Heart left ventricle (tissue), 13 donors: ENCODE measurements at regions not wholly inside any gene's neighbourhood (a gene's known extent, or its start where the extent isn't known, plus 50 kb on each side); places are given as distances from the start of the nearest gene placed in this dataset.

ENCODE experiments used
- CTCF ChIP-seq, 12 donors: fragments of 200-600 bp; sonication (generic) in 4 of 12; IDR thresholded peaks; one replicate each; pipeline versions ENCODE4 v1.5.0 to v1.8.0; 2018 to 2022; ENCODE audit warnings: antibody characterized with exemption in 12 of 12, mild to moderate bottlenecking in 5 of 12
- POLR2A ChIP-seq, 2 donors: fragments of 450-650 bp; IDR thresholded peaks; one replicate each; pipeline ENCODE4 v1.6.1; 2017; ENCODE audit warnings: antibody characterized with exemption in 2 of 2, mild to moderate bottlenecking in 2 of 2, moderate library complexity in 2 of 2
- donor health status: ischemic (EF 13 %, LVEDD 7.1; RV severe dilation, severe dysfunction).
- donor health status: DM: no; HTN: yes; CAD: no.
- donor health status: DM: no; HTN: no; CAD: no.
- donor health status: ischemic (EF 25% LVEDD 6.9; RV normal size, moderate dysfunction).
- donor health status: ischemic (EF 25% LVEDD 5.7; RV mildly dilated, moderate dysfunction).
- donor health status: ischemic (EF 35%, LVEDD 5.7; RV mildly dilated, moderate dysfunction).
- donor health status: nonischemic (EF 11% LVEDD 7.7; RV severe dilation, severe dysfunction).
- donor health status: DM: yes; HTN: yes; CAD: no.
- donor health status: PGD.
- donor health status: ischemic (EF 29% LVEDD 5.4; RV normal size, mild dysfunction).
- donor health status: nonischemic (EF 23%, LVEDD 6.1; RV moderate dilation, normal function).

- TF ChIP-seq POLR2A (IDR thresholded peaks at IDR 0.05) (no peak), CTCF (IDR thresholded peaks at IDR 0.05) (no peak)
Observed at GRCh38 chr7:51451751-51452476, 135.3 kb upstream of the COBL start.
